ENCODE measurements at regions not wholly inside any gene's neighbourhood (a gene's known extent, or its start where the extent isn't known, plus 50 kb on each side); places are given as distances from the start of the nearest gene placed in this dataset.

- TF ChIP-seq GABPA (IDR thresholded peaks at IDR 0.05 in 1 of 2, conservative IDR thresholded peaks at IDR 0.05 in 1 of 2) (no peak), CTCF (IDR thresholded peaks at IDR 0.05; ENCODE audit: low read depth, low read length, missing input control) (no peak), TAF1 (conservative IDR thresholded peaks at IDR 0.05) (no peak), MAX (IDR thresholded peaks at IDR 0.05) (no peak), RAD21 (IDR thresholded peaks at IDR 0.05) (no peak), ATF3 (IDR thresholded peaks at IDR 0.05) (no peak), ZBTB33 (IDR thresholded peaks at IDR 0.05) (no peak), FOXA1 (IDR thresholded peaks at IDR 0.05) (no peak), REST (IDR thresholded peaks at IDR 0.05) (no peak), EGR1 (IDR thresholded peaks at IDR 0.05; ENCODE audit: low read depth in 2 of 2) (no peak), YY1 (IDR thresholded peaks at IDR 0.05) (no peak), SP1 (IDR thresholded peaks at IDR 0.05) (no peak), NR2F2 (IDR thresholded peaks at IDR 0.05) (no peak), JUND (IDR thresholded peaks at IDR 0.05) (no peak)
Observed at GRCh38 chr1:113253590-113253989, 136.7 kb upstream of the MAGI3 start.
